ENCODE measurements at regions not wholly inside any gene's neighbourhood (a gene's known extent, or its start where the extent isn't known, plus 50 kb on each side); places are given as distances from the start of the nearest gene placed in this dataset.

DNA sequence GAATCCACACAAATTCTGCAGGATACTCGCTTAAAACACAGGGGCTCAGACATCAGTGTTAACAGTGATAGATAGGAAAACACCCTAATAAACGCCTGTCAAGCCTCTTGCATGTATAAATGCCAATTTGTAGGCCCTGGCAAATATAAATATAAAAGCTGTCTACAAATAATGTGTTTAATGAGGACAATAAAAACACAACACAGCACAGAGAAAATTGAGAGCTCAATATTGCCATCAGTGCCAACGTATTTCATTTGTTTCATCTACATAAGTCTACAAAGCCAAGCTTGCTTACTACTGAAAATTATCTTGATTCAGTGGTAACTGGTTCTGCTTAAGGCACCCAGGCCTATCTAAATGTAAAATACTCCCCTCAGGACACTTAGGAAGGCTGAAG lies 1387.0 kb upstream of the TENM4 start:
- ChIA-PET CTCF (no interaction called here), POLR2A (no interaction called here)
- Histone ChIP-seq H3K27me3 (ENCODE audit: control insufficient read depth, insufficient read depth, low read length) (no peaks in the 10 kb centered on the region), H3K4me3 (ENCODE audit: low read depth, low read length) (no peak overlapping the region), H3K36me3 (ENCODE audit: control insufficient read depth, insufficient read depth, low read length) (no peaks in the 10 kb centered on the region)
- no peak for DNase-seq (ENCODE audit: low read depth)
- TF ChIP-seq, protein P1, sequence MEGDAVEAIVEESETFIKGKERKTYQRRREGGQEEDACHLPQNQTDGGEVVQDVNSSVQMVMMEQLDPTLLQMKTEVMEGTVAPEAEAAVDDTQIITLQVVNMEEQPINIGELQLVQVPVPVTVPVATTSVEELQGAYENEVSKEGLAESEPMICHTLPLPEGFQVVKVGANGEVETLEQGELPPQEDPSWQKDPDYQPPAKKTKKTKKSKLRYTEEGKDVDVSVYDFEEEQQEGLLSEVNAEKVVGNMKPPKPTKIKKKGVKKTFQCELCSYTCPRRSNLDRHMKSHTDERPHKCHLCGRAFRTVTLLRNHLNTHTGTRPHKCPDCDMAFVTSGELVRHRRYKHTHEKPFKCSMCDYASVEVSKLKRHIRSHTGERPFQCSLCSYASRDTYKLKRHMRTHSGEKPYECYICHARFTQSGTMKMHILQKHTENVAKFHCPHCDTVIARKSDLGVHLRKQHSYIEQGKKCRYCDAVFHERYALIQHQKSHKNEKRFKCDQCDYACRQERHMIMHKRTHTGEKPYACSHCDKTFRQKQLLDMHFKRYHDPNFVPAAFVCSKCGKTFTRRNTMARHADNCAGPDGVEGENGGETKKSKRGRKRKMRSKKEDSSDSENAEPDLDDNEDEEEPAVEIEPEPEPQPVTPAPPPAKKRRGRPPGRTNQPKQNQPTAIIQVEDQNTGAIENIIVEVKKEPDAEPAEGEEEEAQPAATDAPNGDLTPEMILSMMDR (IDR thresholded peaks at IDR 0.05; ENCODE audit: insufficient read depth, low read depth, low read length): no peak

DNA sequence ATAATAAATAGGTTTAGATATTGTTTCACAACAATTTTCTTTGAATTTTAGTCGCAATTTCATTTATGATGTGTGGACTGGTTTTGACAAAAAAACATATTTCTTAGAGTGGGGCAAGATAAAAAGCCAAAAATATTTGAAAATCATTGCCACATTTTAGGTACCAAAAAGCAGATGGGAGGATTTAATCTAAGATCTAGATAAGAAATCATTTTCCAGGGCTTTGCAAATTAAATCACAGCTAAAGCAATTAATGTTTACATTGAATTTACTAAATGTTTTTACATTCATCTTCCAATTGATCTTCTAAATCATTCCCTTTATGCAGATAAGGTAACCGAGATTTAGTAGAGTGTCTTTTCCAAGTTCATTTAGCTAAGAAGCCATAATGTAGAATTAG lies 1386.0 kb upstream of the TENM4 start:
- POLR2A ChIA-PET: no interaction called here
- Histone ChIP-seq H3K36me3 (ENCODE audit: control insufficient read depth, insufficient read depth, low read length) (no peaks in the 10 kb centered on the region), H3K4me3 (ENCODE audit: low read depth, low read length) (no peak overlapping the region), H3K27me3 (ENCODE audit: control insufficient read depth, insufficient read depth, low read length) (no peaks in the 10 kb centered on the region)
- CTCF ChIA-PET: no interaction called here
- TF ChIP-seq, protein P1 (IDR thresholded peaks at IDR 0.05; ENCODE audit: insufficient read depth, low read depth, low read length): no peak
- DNase-seq (ENCODE audit: low read depth): no peak

DNA sequence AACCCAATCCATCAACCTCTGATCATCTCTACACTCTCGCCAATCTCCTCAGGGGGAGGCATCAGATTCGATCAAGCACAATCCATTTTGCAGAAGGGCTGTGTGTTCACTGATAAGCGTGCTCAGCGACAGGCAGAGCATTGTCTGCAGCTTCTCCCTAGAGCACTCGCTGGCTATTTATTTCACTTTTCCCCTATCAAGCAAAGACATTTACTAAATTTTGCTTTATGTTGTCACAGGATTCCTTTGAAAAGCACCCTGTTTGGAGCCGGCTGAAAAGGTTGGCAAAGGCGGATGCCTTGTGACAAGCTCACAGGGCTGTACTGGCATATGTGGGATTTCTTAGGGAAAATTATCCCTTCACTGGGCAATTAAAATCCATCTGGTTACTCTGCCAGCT lies 1381.5 kb upstream of the TENM4 start:
- TF ChIP-seq, protein P1 (IDR thresholded peaks at IDR 0.05; ENCODE audit: insufficient read depth, low read depth, low read length): no peak
- Histone ChIP-seq H3K27me3 (ENCODE audit: control insufficient read depth, insufficient read depth, low read length) (no peaks in the 10 kb centered on the region), H3K4me3 (ENCODE audit: low read depth, low read length) (no peak overlapping the region), H3K36me3 (ENCODE audit: control insufficient read depth, insufficient read depth, low read length) (no peaks in the 10 kb centered on the region)
- POLR2A ChIA-PET: no interaction called here
- no peak for DNase-seq (ENCODE audit: low read depth)
- CTCF ChIA-PET: no interaction called here

DNA sequence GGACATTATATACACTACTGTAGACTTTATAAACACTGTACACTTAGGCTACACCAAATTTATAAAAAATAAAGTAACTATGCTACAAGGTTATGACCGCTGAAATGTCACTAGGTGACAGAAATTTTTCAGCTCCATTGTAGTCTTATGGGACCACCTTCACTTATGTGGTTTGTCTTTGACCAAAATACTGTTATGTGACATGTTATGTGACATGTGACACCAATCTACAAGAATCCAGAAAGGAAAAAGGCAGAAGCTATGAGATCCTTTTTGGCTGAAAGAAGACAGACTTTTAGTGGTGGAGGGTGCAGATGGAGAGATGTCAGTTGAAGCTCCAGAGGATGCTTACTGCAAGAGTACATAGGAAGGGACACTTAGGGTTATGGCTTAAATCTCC lies 1378.4 kb upstream of the TENM4 start:
- Histone ChIP-seq H3K27me3 (ENCODE audit: control insufficient read depth, insufficient read depth, low read length) (no peaks in the 10 kb centered on the region), H3K36me3 (ENCODE audit: control insufficient read depth, insufficient read depth, low read length) (no peaks in the 10 kb centered on the region), H3K4me3 (ENCODE audit: low read depth, low read length) (no peak overlapping the region)
- TF ChIP-seq, protein P1 (IDR thresholded peaks at IDR 0.05; ENCODE audit: insufficient read depth, low read depth, low read length): no peak
- ChIA-PET CTCF (no interaction called here), POLR2A (no interaction called here)
- no peak for DNase-seq (ENCODE audit: low read depth)

DNA sequence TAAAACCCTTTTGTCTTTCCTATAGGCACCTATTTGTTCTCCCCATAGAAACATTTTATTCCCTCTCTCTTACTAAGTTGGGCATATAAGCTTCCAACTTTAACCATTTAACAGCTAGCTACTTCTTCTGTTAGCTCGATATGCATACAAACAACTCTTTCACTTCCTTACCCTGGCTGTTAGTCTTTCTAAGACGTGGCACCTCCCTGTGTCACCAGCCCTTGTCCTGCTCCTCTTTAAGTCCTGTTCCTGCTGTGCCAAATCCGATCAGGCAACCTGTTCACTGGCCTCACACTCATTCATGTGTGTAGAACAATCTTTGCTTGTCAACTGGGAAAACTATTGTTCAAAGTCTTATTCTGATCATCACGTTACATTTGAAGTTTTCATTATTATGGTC lies 1376.1 kb upstream of the TENM4 start:
- no peak for DNase-seq (ENCODE audit: low read depth)
- H3K36me3 ChIP-seq (ENCODE audit: control insufficient read depth, insufficient read depth, low read length): no peaks in the 10 kb centered on the region
- H3K4me3 ChIP-seq (ENCODE audit: low read depth, low read length): no peak overlapping the region
- CTCF ChIA-PET: no interaction called here
- TF ChIP-seq, protein P1 (IDR thresholded peaks at IDR 0.05; ENCODE audit: insufficient read depth, low read depth, low read length): no peak
- POLR2A ChIA-PET: no interaction called here
- no peaks in the 10 kb centered on the region for H3K27me3 ChIP-seq (ENCODE audit: control insufficient read depth, insufficient read depth, low read length)
